Testis (tissue), 2 donors: ENCODE measurements at regions not wholly inside any gene's neighbourhood (a gene's known extent, or its start where the extent isn't known, plus 50 kb on each side); places are given as distances from the start of the nearest gene placed in this dataset.

ENCODE experiments used
- POLR2A ChIP-seq: fragments of 450-650 bp; IDR thresholded peaks from one replicate; pipeline ENCODE4 v1.6.1; 2017; ENCODE audit warnings: antibody characterized with exemption, mild to moderate bottlenecking, moderate library complexity
- TF ChIP-seq, protein P1 (sequence below), 3 experiments: fragments of 450-650 bp in 2 of 3; fragments of 200-600 bp in 1 of 3; sonication (generic) in 1 of 3; IDR thresholded peaks; one replicate each; pipeline ENCODE4 v1.5.1; 2016 to 2019; ENCODE audit warnings: antibody characterized with exemption in 3 of 3, mild to moderate bottlenecking in 2 of 3, moderate library complexity in 1 of 3

DNA sequence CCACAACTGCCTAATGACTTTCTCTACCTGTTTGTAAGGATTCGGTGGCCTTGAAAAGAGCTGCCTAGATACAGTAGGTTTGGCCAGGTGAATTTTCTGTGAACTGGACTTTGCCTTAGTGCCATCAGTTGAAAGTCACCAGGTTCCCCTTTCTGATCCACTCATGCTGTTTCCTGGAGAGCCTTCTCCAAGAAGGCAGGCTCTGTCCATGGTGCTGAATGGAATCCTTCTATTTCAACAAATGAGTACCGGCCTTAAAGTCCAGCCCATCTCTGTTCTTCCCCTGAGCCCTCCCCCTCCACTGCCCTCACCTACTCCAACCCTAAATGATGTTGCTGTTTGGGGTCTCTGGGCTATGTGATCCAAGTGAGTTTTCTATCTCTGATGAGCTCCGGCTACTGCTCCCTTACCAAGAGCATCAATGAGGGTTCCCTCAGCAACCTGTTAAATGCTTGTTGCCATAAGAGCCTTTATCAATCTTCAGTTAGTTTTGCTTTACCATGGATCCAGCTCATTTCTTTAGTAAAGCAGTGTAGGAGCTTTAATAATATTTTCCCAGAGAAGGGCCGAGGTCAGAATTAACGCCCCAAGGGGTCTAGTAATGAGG, 500.4 kb downstream of the PTPRU start:
- TF ChIP-seq, protein P1, sequence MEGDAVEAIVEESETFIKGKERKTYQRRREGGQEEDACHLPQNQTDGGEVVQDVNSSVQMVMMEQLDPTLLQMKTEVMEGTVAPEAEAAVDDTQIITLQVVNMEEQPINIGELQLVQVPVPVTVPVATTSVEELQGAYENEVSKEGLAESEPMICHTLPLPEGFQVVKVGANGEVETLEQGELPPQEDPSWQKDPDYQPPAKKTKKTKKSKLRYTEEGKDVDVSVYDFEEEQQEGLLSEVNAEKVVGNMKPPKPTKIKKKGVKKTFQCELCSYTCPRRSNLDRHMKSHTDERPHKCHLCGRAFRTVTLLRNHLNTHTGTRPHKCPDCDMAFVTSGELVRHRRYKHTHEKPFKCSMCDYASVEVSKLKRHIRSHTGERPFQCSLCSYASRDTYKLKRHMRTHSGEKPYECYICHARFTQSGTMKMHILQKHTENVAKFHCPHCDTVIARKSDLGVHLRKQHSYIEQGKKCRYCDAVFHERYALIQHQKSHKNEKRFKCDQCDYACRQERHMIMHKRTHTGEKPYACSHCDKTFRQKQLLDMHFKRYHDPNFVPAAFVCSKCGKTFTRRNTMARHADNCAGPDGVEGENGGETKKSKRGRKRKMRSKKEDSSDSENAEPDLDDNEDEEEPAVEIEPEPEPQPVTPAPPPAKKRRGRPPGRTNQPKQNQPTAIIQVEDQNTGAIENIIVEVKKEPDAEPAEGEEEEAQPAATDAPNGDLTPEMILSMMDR (IDR thresholded peaks at IDR 0.05) = no peak
- no peak for TF ChIP-seq POLR2A
